ENCODE measurements at regions not wholly inside any gene's neighbourhood (a gene's known extent, or its start where the extent isn't known, plus 50 kb on each side); places are given as distances from the start of the nearest gene placed in this dataset.
"Not testable (repeated sequence)": the region's sequence is repeated elsewhere in the genome, so short reads cannot be mapped to it uniquely, and the experiment has no call there.

GRCh38 chr11:19615341-19616183 lies 97.1 kb upstream of the NAV2 start:
- no peaks in the 10 kb centered on the region for H3K4me1 Mint-ChIP-seq (ENCODE audit: low read depth)
- H3K9me3 Mint-ChIP-seq (ENCODE audit: low read depth) = peaks cover 9% of the 10 kb centered on the region
- H3K4me3 Mint-ChIP-seq (ENCODE audit: low read depth) = no peak overlapping the region
- no peak overlapping the region for H3K27ac Mint-ChIP-seq
- no peak for DNase-seq (ENCODE audit: low spot score, unreplicated experiment)
- H3K27me3 Mint-ChIP-seq = no peaks in the 10 kb centered on the region
- TF ChIP-seq CTCF (IDR thresholded peaks at IDR 0.05; ENCODE audit: unreplicated experiment) = no peak
- H3K36me3 Mint-ChIP-seq (ENCODE audit: insufficient read depth) = peaks cover 3% of the 10 kb centered on the region

- no peak overlapping the region for H3K4me3 Mint-ChIP-seq (ENCODE audit: low read depth)
- DNase-seq (ENCODE audit: low spot score, unreplicated experiment) = no peak
- H3K9me3 Mint-ChIP-seq (ENCODE audit: low read depth) = peaks cover 12% of the 10 kb centered on the region
- H3K27me3 Mint-ChIP-seq = no peaks in the 10 kb centered on the region
- H3K27ac Mint-ChIP-seq = no peak overlapping the region
- H3K4me1 Mint-ChIP-seq (ENCODE audit: low read depth) = no peaks in the 10 kb centered on the region
- no peak for TF ChIP-seq CTCF (IDR thresholded peaks at IDR 0.05; ENCODE audit: unreplicated experiment)
- peaks cover 3% of the 10 kb centered on the region for H3K36me3 Mint-ChIP-seq (ENCODE audit: insufficient read depth)
Measured at GRCh38 chr11:19614370-19614940, 98.2 kb upstream of the NAV2 start.

GRCh38 chr11:19612025-19612424 lies 100.6 kb upstream of the NAV2 start:
- not testable (repeated sequence) for H3K36me3 Mint-ChIP-seq (ENCODE audit: insufficient read depth); H3K27ac Mint-ChIP-seq; H3K4me3 Mint-ChIP-seq (ENCODE audit: low read depth); DNase-seq (ENCODE audit: low spot score, unreplicated experiment); H3K27me3 Mint-ChIP-seq; H3K4me1 Mint-ChIP-seq (ENCODE audit: low read depth)
- H3K9me3 Mint-ChIP-seq (ENCODE audit: low read depth) = peaks cover 12% of the 10 kb centered on the region

- Mint-ChIP-seq H3K9me3 (ENCODE audit: low read depth) (peaks cover 24% of the 10 kb centered on the region), H3K36me3 (ENCODE audit: insufficient read depth) (peaks cover 4% of the 10 kb centered on the region), H3K27ac (no peak overlapping the region), H3K27me3 (peaks cover 8% of the 10 kb centered on the region), H3K4me3 (ENCODE audit: low read depth) (no peak overlapping the region), H3K4me1 (ENCODE audit: low read depth) (peaks cover 2% of the 10 kb centered on the region)
- no peak for TF ChIP-seq CTCF (IDR thresholded peaks at IDR 0.05; ENCODE audit: unreplicated experiment)
- no peak for DNase-seq (ENCODE audit: low spot score, unreplicated experiment)
Measured at GRCh38 chr11:19607656-19608360, 104.8 kb upstream of the NAV2 start.

- no peak overlapping the region for H3K4me3 Mint-ChIP-seq (ENCODE audit: low read depth)
- peaks cover 2% of the 10 kb centered on the region for H3K36me3 Mint-ChIP-seq (ENCODE audit: insufficient read depth)
- H3K4me1 Mint-ChIP-seq (ENCODE audit: low read depth) = peaks cover 2% of the 10 kb centered on the region
- H3K27ac Mint-ChIP-seq = no peak overlapping the region
- peaks cover 11% of the 10 kb centered on the region for H3K27me3 Mint-ChIP-seq
- H3K9me3 Mint-ChIP-seq (ENCODE audit: low read depth) = peaks cover 20% of the 10 kb centered on the region
- DNase-seq (ENCODE audit: low spot score, unreplicated experiment) = no peak
- no peak for TF ChIP-seq CTCF (IDR thresholded peaks at IDR 0.05; ENCODE audit: unreplicated experiment)
Measured at GRCh38 chr11:19606856-19607655, 105.6 kb upstream of the NAV2 start.

All from progenitor cell of endocrine pancreas (in vitro differentiated cells).